ENCODE measurements at regions not wholly inside any gene's neighbourhood (a gene's known extent, or its start where the extent isn't known, plus 50 kb on each side); places are given as distances from the start of the nearest gene placed in this dataset.

GRCh38 chr5:51882647-51883046 lies 499.4 kb downstream of the ISL1 start:
- Histone ChIP-seq H4K5ac (ENCODE audit: insufficient read length, low read depth, low read length) (peak overlapping the region; percentile 89), H3K36me3 (ENCODE audit: control insufficient read depth in 2 of 4, insufficient read depth in 4 of 4, low read length in 3 of 4) (no peaks in the 10 kb centered on the region), H3K4ac (replicated peaks; ENCODE audit: insufficient read length, low read depth, low read length) (peak overlapping the region; percentile 57), H2BK15ac (ENCODE audit: low read length) (no peak overlapping the region), H3K4me3 (ENCODE audit: extremely low read depth in 1 of 4, insufficient read depth in 2 of 4, low read depth in 3 of 4, low read length in 4 of 4) (peak overlapping the region in 1 of 4 experiments; percentile 45; a peak in 1 of 8 replicates), H2AK5ac (ENCODE audit: low read depth, low read length) (no peak overlapping the region), H2BK12ac (ENCODE audit: low read depth, low read length) (peak overlapping the region; percentile 62; the same call in 1 of the 2 replicates), H2BK5ac (ENCODE audit: low read depth, low read length) (peak overlapping the region; percentile 92; the same call in 1 of the 2 replicates), H3K23ac (ENCODE audit: insufficient read length) (no peak overlapping the region), H3K79me2 (ENCODE audit: control insufficient read depth in 1 of 2, insufficient read depth in 2 of 2, low read length in 2 of 2) (no peaks in the 10 kb centered on the region), H4K8ac (ENCODE audit: extremely low read depth, insufficient read depth, low read length) (no peak overlapping the region), H3K23me2 (ENCODE audit: low read depth, low read length) (no peaks in the 10 kb centered on the region), H2AFZ (ENCODE audit: low read length) (no peak overlapping the region), H3K18ac (ENCODE audit: extremely low read depth, low read length) (0 out of 2 replicates have a peak overlapping the region, but pooled peaks have one; percentile 42), H3K4me1 (replicated peaks in 1 of 4; ENCODE audit: control insufficient read depth in 3 of 4, insufficient read depth in 4 of 4, low read length in 3 of 4) (peaks cover 2 to 12% (median 8%) of the 10 kb centered on the region in 4 experiments; a peak in 5 of 7 replicates), H3K27me3 (replicated peaks in 1 of 4; ENCODE audit: control insufficient read depth in 3 of 4, extremely low read depth in 1 of 4, insufficient read depth in 3 of 4, low read length in 3 of 4) (no peaks in the 10 kb centered on the region), H4K91ac (replicated peaks; ENCODE audit: insufficient read length, low read length) (peak overlapping the region; percentile 91), H3K56ac (replicated peaks; ENCODE audit: insufficient read length, low read depth, low read length) (no peak overlapping the region), H2BK120ac (replicated peaks; ENCODE audit: low read depth, low read length) (peak overlapping the region; percentile 98), H3K14ac (ENCODE audit: insufficient read length) (no peak overlapping the region), H3K27ac (ENCODE audit: low read depth, low read length) (peak overlapping the region; percentile 33; the same call in 1 of the 2 replicates), H3K9ac (replicated peaks in 1 of 4; ENCODE audit: extremely low read depth in 1 of 4, low read depth in 3 of 4, low read length in 3 of 4) (no peak overlapping the region), H4K20me1 (replicated peaks in 1 of 2; ENCODE audit: control insufficient read depth in 1 of 2, insufficient read depth in 2 of 2, low read length in 2 of 2) (no peaks in the 10 kb centered on the region), H2BK20ac (ENCODE audit: low read length) (peak overlapping the region; percentile 13; the same call in 1 of the 2 replicates), H3K79me1 (ENCODE audit: low read depth, low read length) (no peaks in the 10 kb centered on the region), H3K4me2 (ENCODE audit: insufficient read depth in 1 of 2, low read depth in 2 of 2, low read length in 2 of 2) (peak overlapping the region; percentile 49 to 64; a peak in 3 of 4 replicates), H3K9me3 (ENCODE audit: insufficient read depth in 2 of 2, low read depth in 1 of 2, low read length in 1 of 2) (no peaks in the 10 kb centered on the region)
- ChIA-PET CTCF (ENCODE audit: partially characterized antibody) (interaction anchor here (1.0 kb wide), 1 partner anchor 14 kb away, joined by 4 read pairs; no protein-coding TSS in a partner anchor), POLR2A (ENCODE audit: partially characterized antibody) (no interaction called here)
- DNase-seq (ENCODE audit: low read depth in 1 of 2, low spot score in 2 of 2) (no peak), FAIRE-seq (peak; percentile 72)
- 50% methylated on average over 1 of the region's 1 CpG; no CpG with 5 or more reads in 1 of the 2 experiments for WGBS, 2 experiments (ENCODE audit: extremely low coverage in 1 of 2, insufficient coverage in 1 of 2, insufficient read length in 1 of 2, insufficient replicate concordance in 2 of 2, low coverage in 1 of 2, low lambda C conversion rate in 2 of 2, missing lambda C conversion rate in 1 of 2)
- TF ChIP-seq SUZ12 (IDR thresholded peaks at IDR 0.05; ENCODE audit: low read length) (no peak), BCL11A (IDR thresholded peaks at IDR 0.05; ENCODE audit: low read depth in 2 of 2, low read length in 2 of 2) (no peak), JUND (IDR thresholded peaks at IDR 0.05; ENCODE audit: low read length) (no peak), USF2 (IDR thresholded peaks at IDR 0.05; ENCODE audit: low read length) (no peak), EP300 (IDR thresholded peaks at IDR 0.05; ENCODE audit: borderline replicate concordance in 1 of 2, low read depth in 2 of 2, low read length in 2 of 2) (no peak), PHF8 (conservative IDR thresholded peaks at IDR 0.05; ENCODE audit: low read depth, low read length) (no peak), BACH1 (IDR thresholded peaks at IDR 0.05; ENCODE audit: low read length) (no peak), KDM4A (IDR thresholded peaks at IDR 0.05; ENCODE audit: low read depth, low read length, severe bottlenecking) (no peak), ATF3 (IDR thresholded peaks at IDR 0.05; ENCODE audit: insufficient read depth, low read depth, low read length) (no peak), KDM5A (IDR thresholded peaks at IDR 0.05; ENCODE audit: low read length) (no peak), HDAC2 (IDR thresholded peaks at IDR 0.05; ENCODE audit: borderline replicate concordance in 1 of 2, low read depth in 2 of 2, low read length in 2 of 2) (no peak)
